ENCODE measurements at regions not wholly inside any gene's neighbourhood (a gene's known extent, or its start where the extent isn't known, plus 50 kb on each side); places are given as distances from the start of the nearest gene placed in this dataset.

- Histone ChIP-seq H3K27me3 (ENCODE audit: insufficient read depth, low read length) (no peaks in the 10 kb centered on the region), H2BK15ac (ENCODE audit: low read depth, low read length) (no peak overlapping the region), H4K8ac (replicated peaks; ENCODE audit: insufficient read length, low read depth, low read length) (no peak overlapping the region), H3K79me2 (ENCODE audit: insufficient read depth, low read length) (no peaks in the 10 kb centered on the region), H2AFZ (ENCODE audit: low read length) (no peak overlapping the region), H3K23me2 (ENCODE audit: insufficient read length, low read depth, low read length, poor library complexity, severe bottlenecking) (no peaks in the 10 kb centered on the region), H4K91ac (ENCODE audit: insufficient read length, low read depth, low read length) (no peak overlapping the region), H4K20me1 (ENCODE audit: control insufficient read depth, insufficient read depth, insufficient read length) (no peaks in the 10 kb centered on the region), H2AK5ac (ENCODE audit: insufficient read length, low read length) (no peak overlapping the region), H3K9me3 (ENCODE audit: control insufficient read depth, low read depth, low read length) (no peaks in the 10 kb centered on the region), H3K4ac (ENCODE audit: low read depth, low read length) (no peak overlapping the region), H2BK5ac (ENCODE audit: insufficient read length, low read length) (no peak overlapping the region), H2BK120ac (ENCODE audit: low read depth, low read length, poor library complexity, severe bottlenecking) (no peak overlapping the region), H3K4me1 (ENCODE audit: insufficient read depth, low read length) (no peaks in the 10 kb centered on the region), H2BK12ac (ENCODE audit: insufficient read length, low read depth, low read length) (no peak overlapping the region), H3K56ac (ENCODE audit: insufficient read length, low read depth, low read length) (no peak overlapping the region), H4K5ac (ENCODE audit: insufficient read length, low read depth, low read length) (no peak overlapping the region), H3K79me1 (ENCODE audit: insufficient read depth, low read depth, low read length, poor library complexity, severe bottlenecking) (no peaks in the 10 kb centered on the region), H3K9ac (ENCODE audit: extremely low read depth, insufficient read length, low read length) (no peak overlapping the region), H3K14ac (ENCODE audit: insufficient read depth, low read length) (no peak overlapping the region), H2BK20ac (ENCODE audit: low read depth, low read length, poor library complexity, severe bottlenecking) (no peak overlapping the region), H3K4me2 (ENCODE audit: insufficient read depth, insufficient read length, low read length) (no peak overlapping the region), H3K23ac (ENCODE audit: insufficient read length, low read depth, low read length) (no peak overlapping the region), H3K18ac (ENCODE audit: insufficient read length, low read depth, low read length) (no peak overlapping the region), H3T11ph (ENCODE audit: low read length) (no peak overlapping the region), H3K27ac (ENCODE audit: insufficient read length, low read depth, low read length) (no peak overlapping the region)
- H3K4me1 Mint-ChIP-seq: no peaks in the 10 kb centered on the region
- WGBS (ENCODE audit: extremely low coverage, insufficient read length, low lambda C conversion rate): no CpG with 5 or more reads among the region's 7 CpGs
- no peak for DNase-seq
- TF ChIP-seq CTCF (conservative IDR thresholded peaks at IDR 0.05): no peak
- no peaks in the 10 kb centered on the region for H3K27me3 Mint-ChIP-seq (ENCODE audit: low read depth)
- H3K27ac Mint-ChIP-seq: no peak overlapping the region
- H3K36me3 Mint-ChIP-seq (ENCODE audit: insufficient read depth in 1 of 3, low read depth in 3 of 3): no peaks in the 10 kb centered on the region
- no peak overlapping the region for H3K4me3 Mint-ChIP-seq
- H3K9me3 Mint-ChIP-seq: no peaks in the 10 kb centered on the region
Observed at GRCh38 chr5:99438619-99439018, 509.8 kb upstream of the CHD1 start.
